HG02798 (cell line): ENCODE measurements at regions not wholly inside any gene's neighbourhood (a gene's known extent, or its start where the extent isn't known, plus 50 kb on each side); places are given as distances from the start of the nearest gene placed in this dataset.
"Not testable (repeated sequence)": the region's sequence is repeated elsewhere in the genome, so short reads cannot be mapped to it uniquely, and the experiment has no call there.

ENCODE experiments used
- ATAC-seq: cut with Tn5 transposase; IDR thresholded peaks from one replicate; pipeline ENCODE4 v1.9.1; 2021; ENCODE audit warnings: mild to moderate bottlenecking; ENCODE audit not compliant: unreplicated experiment, poor library complexity

DNA sequence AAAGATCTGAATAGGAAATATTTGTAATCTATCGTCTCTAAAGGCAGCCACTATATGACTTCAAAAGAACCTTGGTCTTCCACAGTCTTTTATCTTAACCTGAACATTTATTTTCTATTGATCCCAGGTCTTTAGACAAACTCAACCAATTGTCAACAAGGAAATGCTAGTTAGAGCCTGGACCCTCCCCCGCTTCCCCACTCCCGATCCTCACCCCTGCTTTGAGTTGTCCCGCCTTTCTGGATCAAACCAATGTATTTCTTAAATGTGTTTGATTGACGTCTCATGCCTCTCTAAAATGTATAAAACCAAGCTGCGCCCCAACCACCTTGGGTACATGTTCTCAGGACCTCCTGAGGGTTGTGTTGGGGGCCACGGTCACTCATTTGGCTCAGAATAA, 506.6 kb downstream of the RPIA start:
- not testable (repeated sequence) for ATAC-seq

DNA sequence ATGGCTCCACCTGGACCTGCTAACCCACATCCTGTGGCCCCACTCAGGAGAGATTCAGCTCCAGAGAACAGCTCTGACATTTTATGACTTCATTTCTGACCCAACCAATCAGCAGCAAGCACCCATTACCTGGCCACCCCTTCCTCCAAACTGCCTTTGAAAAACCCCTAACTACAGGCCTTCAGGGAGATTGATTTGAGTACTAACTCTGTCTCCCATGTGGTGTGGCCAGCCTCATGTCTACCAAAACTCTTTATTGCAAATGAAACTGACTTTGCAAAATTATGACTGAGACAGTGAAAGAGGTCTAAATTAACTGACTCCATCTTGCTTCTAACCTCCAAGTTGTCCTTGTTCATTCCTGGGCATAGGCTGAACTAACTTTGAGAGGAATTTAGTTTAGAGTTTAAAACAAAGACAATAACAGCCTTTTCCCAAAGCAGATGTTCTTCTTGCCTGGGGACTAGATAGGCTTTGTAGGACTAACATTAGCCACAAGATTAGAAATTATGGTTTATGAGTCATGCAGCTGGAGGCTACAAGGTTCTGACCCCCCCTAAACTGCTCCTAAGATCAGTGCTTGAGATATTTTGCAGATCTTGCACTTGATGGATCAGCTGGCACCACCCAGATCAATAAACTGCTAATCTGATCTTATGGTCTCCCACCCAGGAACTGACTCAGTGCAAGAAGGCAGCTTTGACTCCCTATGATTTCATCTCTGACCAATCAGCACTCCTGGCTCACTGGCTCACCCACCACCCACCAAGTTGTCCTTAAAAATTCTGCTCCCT, 508.2 kb downstream of the RPIA start:
- ATAC-seq: not testable (repeated sequence)

DNA sequence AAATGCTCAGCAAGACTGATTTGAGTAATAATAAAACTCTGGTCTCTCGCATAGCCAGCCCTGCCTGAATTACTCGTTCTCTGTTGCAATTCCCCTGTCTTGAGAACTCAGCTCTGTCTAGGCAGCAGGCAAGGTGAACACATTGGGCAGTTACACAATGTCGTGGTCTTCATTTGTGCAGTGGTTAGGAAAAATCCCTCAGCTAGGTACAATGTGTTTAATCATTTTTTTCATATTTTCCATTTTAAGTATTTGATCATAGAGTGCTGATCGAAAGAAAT, 508.7 kb downstream of the RPIA start:
- ATAC-seq: not testable (repeated sequence)

DNA sequence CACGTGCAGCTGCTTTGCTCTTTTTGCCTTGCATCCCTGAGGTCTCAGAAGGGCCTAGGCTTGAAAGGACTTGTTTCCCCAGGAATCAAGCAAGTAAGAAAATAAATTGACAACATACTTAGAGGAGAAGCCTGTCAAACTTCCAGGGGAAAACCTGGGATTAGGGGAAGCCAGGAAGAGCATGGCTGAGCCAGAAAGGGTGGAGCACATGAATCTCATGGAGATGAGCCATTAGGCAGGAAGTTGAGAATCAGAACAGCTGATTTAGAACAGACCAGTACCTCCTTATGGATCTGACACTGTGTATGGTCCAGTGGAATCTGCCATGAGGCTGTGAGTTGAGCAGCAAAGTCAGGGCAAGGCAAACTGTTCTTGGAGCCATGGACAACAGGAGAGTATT, 511.0 kb downstream of the RPIA start:
- ATAC-seq: not testable (repeated sequence)

GRCh38 chr2:89205153-89205552, 513.7 kb downstream of the RPIA start:
- peak; percentile 82 for ATAC-seq

DNA sequence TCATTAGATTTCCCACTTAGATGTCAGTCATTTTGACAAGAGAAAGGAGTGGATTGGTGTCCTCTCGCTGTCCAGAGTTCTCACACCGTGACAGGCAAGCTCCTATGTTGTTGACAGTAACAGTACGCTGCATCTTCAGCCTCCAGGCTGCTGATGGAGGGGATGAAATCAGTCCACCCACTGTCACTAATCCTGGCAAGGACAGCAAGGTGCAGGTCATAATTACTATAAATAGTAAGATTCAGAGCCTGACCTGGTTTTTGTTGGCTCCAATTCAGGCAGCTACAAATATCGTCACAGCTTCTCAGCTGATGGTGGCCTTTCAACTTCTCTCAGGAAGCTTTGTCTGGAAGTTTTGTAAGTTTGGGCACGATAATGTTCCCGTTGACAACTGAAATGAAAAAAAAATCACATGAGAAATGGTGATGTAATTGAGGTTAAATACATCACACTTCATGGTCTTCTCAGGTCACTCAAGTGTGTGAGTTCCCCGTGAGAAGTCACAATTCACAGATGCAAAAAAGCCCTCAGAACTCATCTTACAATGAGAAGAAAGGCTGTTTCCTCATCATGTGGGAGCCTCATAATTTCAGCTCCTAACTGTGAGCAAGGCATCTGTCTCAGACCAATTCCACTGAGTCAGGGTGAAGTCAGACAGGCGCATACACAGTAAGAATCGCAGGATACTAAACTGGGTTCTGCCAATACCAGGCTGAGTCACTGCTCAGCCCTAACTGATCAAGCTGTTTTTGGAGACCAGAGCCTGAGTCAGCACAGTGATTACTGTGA, 516.9 kb downstream of the RPIA start:
- ATAC-seq: not testable (repeated sequence)

GRCh38 chr2:89213151-89213550, 521.7 kb downstream of the RPIA start:
- ATAC-seq: peak; percentile 79

DNA sequence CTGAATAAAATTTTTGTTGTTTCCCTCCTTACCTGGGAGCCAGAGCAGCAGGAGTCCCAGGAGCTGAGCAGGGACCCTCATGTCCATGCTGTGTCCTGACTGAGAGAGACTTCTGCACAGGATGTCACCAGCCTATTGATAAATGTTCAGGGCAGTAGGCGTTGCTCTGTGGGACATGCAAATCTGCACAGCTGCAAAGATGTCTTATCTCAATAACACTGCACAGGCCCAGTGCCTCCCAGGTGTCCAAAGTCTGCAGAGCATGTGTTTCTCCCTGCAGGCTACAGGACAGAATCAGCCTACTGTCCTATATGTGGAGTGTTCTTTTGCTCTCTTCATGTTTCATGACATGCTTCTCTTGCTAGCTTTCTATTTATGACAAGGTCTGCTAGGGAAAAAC, 522.3 kb downstream of the RPIA start:
- ATAC-seq: peak; percentile 72

GRCh38 chr2:89221474-89221873, 530.0 kb downstream of the RPIA start:
- ATAC-seq: not testable (repeated sequence)

DNA sequence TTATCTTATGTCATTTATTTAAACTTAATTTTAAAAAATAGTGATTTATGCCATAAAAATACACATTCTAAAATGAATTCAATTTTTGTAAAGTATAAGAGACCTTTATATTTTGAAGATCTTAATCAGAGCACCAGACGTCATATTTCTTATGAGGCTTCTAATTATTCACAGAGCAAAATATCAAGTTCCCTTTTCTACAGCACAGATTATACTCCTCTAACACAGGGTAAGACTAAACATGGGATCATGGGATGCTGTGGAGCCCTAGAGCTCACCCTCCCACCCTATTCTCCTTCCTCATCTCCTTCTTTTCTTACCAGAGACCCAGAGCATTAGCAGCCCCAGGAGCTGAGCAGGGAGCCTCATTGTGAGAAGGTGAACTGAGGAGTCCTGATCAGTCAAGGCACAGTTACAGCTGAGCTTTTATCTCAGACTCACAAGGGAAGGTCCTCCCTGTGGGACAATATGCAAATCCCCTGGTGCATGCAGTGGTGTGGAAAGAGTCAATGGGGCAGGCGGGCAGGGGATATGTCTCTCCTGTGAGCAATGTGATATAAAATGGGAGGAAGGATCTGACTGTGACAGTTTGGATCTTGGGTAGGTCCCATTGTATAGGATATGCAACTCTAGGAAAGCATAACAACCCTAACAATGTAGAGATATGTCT, 530.7 kb downstream of the RPIA start:
- ATAC-seq: not testable (repeated sequence)

DNA sequence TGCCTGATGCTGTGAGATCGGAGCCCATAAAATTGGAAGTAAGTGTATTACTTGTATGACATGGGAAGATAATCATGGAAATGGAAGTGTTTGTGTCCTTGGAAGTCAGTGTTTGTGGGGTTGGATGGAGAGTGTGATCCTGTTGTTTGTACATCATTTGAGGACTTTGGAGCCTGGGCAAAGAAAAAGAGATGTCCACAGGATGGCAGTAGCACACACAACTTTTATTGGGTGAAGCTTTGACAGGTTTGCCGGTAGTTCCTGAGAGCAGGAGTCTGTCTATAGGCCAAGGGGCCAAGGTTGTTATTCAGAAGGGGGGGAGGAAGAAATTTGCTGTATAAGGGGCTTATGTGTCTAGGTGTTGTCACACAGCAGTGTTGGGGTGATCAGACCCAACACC, 533.3 kb downstream of the RPIA start:
- not testable (repeated sequence) for ATAC-seq

GRCh38 chr2:89229979-89230378, 538.5 kb downstream of the RPIA start:
- ATAC-seq: not testable (repeated sequence)

DNA sequence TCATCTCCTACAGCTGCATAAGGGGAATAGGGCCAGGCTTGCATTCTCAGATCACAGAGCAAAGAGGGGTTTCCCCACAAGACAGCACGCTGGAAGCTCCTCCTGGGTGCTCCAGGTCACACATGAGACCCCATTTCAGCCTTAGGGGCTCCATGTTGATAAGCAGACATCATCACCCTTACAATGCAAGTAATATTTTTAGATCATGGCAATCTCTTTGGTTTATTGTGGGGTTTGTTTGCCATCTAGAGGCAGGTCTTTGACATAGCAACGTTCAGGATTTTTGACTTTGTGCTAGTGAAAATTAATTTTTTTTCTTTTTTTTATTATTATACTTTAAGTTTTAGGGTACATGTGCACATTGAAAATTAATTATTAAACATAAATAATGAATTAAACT, 539.8 kb downstream of the RPIA start:
- ATAC-seq: not testable (repeated sequence)

- ATAC-seq: not testable (repeated sequence)
These were observed 542.5 kb downstream of the RPIA start for GRCh38 chr2:89233931-89234330.

DNA sequence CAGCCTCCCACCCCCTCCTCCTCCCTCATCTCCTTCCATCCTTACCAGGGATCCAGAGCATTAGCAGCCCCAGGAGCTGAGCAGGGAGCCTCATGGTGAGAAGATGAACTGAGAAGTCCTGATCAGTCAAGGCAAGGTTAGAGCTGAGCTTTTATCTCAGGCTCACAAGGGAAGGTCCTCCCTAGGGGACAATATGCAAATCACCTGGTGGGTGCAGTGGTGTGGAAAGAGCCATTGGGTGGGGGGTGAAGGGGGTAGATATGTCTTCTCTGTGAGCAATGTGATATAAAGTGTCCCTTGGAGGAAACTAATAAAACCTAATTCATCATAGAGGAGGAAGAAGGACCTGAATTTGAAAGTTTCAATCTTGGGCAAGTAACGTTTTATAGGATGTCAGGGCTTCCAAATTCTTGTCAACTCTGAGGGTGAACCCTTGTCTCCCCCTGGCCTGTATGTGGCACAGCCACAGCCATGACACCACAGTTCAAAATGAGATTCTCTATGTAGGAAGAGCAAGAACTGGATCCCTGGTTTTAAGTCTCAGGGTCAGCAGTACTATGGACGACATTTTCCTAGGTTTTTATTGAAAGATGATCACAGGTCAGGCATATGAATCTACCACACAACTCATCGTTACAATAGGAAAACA, 543.5 kb downstream of the RPIA start:
- ATAC-seq: not testable (repeated sequence)

DNA sequence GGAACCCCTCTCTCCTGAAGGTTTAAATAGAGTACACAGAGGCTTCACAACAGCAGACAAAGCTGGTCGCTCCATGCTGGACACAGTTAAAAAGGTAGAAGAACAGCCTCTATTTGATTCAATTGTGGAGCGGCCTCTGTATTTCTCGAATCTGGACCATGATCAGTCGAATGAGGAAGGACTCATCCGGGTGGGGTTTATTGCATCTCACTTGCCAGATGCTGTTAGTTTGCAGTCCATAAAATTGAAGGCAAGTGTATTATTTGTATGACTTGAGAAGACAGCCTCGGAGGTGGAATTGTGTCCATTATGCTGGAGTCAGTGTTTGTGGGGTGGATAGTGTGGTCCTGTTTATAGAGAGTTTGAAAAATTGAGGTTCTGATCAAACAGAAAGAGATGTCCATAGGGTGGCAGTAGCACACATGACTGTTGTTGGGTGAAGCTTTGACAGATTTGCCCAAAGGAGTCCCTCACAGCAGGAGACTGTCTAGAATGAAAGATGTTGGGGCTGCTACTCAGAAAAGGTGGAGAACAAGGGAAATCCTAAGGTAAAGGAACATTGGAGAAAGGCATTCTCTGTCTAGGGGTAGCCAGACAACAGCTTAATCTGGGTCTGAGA, 545.5 kb downstream of the RPIA start:
- not testable (repeated sequence) for ATAC-seq

DNA sequence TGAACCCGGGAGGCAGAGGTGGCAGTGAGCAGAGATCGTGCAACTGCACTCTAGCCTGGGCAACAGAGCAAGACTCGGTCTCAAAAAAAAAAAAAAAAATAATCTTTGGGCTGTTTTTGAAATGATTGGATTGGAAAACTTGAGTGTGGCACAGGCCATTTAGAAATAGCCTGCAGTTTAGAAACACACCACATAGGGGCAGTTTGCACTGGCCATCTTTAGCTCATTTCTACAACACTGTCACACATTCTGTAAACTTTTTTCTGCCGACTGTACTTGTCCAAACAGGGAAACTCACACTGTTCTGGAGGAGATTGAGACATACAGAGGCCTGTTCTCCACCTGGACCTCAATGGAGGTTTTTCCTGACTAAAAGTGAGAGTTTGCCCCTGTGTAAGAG, 546.3 kb downstream of the RPIA start:
- not testable (repeated sequence) for ATAC-seq

DNA sequence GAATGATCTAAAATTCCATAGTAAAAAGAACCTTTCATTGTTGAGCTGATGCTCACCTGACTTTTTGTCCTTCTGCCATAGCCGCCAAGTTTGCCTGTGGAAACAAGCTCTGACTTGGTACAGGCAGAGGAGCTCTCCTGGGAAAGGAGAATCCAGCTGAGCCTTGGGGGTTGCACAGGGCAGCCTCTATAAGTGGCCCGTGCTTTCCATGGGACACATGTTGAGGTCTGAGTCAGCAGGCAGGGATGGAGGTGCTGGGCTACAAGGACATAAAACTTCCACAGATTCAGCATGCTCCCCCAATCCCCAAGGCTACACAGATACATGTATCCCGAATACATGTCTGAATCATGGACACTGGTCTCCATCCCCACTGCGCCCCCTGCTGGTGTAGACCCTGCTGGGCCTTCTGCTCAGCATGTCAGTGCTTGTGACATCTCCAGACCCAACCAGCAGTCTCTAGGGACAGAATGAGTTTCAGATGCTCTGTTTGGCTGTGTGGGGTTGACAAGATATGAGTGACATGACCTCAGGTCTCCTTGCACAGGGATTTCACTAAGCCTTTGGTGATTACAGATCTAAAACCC, 551.7 kb downstream of the RPIA start:
- peak; percentile 93 for ATAC-seq

- not testable (repeated sequence) for ATAC-seq
These were observed 552.9 kb downstream of the RPIA start for GRCh38 chr2:89244407-89244806.

GRCh38 chr2:89245478-89245877, 554.0 kb downstream of the RPIA start:
- not testable (repeated sequence) for ATAC-seq
